ENCODE measurements at regions not wholly inside any gene's neighbourhood (a gene's known extent, or its start where the extent isn't known, plus 50 kb on each side); places are given as distances from the start of the nearest gene placed in this dataset.

DNA sequence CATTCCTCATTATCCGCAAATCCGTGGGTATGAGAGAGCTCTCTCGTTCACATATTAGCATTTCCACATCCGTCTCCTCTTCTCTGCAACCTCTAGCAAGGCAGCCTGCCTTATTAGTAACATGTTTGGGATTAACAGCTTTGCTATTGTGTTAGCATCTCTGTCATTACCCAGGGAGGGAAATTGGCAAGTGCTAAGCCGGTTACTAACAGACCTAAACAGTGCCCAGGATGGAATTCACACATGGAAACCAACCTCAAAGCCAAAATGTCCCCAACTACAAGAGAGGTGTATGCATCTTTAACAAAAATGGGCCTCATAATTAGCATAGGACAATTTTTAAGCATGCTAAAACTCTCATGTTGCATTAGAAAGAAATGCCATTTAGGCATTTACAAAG is 309.0 kb upstream of the MEIS1 start:
- Histone ChIP-seq H3K27ac (no peak overlapping the region), H3K4me1 (no peaks in the 10 kb centered on the region), H3K9me3 (no peaks in the 10 kb centered on the region), H3K36me3 (no peaks in the 10 kb centered on the region), H3K4me3 (no peak overlapping the region), H3K27me3 (no peaks in the 10 kb centered on the region)
- DNase-seq (ENCODE audit: low spot score in 2 of 2) = no peak
- TF ChIP-seq, protein P1, sequence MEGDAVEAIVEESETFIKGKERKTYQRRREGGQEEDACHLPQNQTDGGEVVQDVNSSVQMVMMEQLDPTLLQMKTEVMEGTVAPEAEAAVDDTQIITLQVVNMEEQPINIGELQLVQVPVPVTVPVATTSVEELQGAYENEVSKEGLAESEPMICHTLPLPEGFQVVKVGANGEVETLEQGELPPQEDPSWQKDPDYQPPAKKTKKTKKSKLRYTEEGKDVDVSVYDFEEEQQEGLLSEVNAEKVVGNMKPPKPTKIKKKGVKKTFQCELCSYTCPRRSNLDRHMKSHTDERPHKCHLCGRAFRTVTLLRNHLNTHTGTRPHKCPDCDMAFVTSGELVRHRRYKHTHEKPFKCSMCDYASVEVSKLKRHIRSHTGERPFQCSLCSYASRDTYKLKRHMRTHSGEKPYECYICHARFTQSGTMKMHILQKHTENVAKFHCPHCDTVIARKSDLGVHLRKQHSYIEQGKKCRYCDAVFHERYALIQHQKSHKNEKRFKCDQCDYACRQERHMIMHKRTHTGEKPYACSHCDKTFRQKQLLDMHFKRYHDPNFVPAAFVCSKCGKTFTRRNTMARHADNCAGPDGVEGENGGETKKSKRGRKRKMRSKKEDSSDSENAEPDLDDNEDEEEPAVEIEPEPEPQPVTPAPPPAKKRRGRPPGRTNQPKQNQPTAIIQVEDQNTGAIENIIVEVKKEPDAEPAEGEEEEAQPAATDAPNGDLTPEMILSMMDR (IDR thresholded peaks at IDR 0.05) = no peak
- TF ChIP-seq POLR2A (IDR thresholded peaks at IDR 0.05) = no peak
- no peak for TF ChIP-seq POLR2AphosphoS5 (IDR thresholded peaks at IDR 0.05)
- no peak for TF ChIP-seq EP300 (IDR thresholded peaks at IDR 0.05)
- WGBS = 78% methylated on average over 5 of the region's 5 CpGs

DNA sequence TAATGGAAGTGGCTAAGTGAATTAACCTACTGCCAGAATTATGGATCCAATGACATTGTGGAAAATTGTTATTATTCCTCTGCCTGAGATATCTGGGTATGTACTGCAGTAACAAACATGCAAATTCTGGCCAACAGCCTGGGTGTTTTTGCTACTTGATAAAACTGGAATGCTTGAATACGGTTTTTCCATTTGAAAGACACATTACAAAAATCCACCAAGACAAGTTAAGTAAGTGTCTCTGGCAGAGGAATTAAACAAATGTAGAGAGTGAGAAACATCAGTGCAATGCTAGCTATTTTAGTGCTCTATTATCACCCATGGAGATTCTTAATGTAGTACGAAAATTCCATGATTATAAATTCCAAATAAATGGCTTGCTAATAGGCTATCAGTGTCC is 312.4 kb upstream of the MEIS1 start:
- H3K27me3 ChIP-seq = no peaks in the 10 kb centered on the region
- DNase-seq (ENCODE audit: low spot score in 2 of 2) = no peak
- no peaks in the 10 kb centered on the region for H3K9me3 ChIP-seq
- H3K4me3 ChIP-seq = no peak overlapping the region
- H3K27ac ChIP-seq = no peak overlapping the region
- TF ChIP-seq POLR2AphosphoS5 (IDR thresholded peaks at IDR 0.05) (no peak), POLR2A (IDR thresholded peaks at IDR 0.05) (no peak), EP300 (IDR thresholded peaks at IDR 0.05) (no peak)
- TF ChIP-seq, protein P1 (IDR thresholded peaks at IDR 0.05) = no peak
- H3K4me1 ChIP-seq = no peaks in the 10 kb centered on the region
- no peaks in the 10 kb centered on the region for H3K36me3 ChIP-seq
- WGBS = 48% methylated on average over 2 of the region's 2 CpGs

DNA sequence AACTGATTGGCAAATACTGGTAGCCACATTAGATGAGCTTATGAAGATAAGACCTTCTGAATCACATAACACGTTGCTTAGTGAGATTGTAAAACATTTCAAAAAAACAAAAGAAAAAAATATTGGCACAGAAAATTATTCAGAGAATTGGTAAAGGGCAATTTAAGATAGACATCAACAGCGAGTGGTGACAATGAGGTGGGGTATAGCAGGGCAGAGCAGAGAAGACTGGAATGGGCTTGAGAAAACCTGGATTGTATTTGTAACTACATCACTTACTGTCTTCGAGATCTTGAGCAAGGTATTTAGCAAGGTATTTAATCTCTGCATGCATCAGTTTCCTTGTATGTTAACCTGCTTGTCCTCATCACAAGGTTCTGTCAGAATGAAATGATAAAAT is 313.0 kb upstream of the MEIS1 start:
- Histone ChIP-seq H3K36me3 (no peaks in the 10 kb centered on the region), H3K4me1 (no peaks in the 10 kb centered on the region), H3K4me3 (no peak overlapping the region), H3K27ac (no peak overlapping the region), H3K27me3 (no peaks in the 10 kb centered on the region), H3K9me3 (no peaks in the 10 kb centered on the region)
- TF ChIP-seq, protein P1 (IDR thresholded peaks at IDR 0.05) = no peak
- DNase-seq (ENCODE audit: low spot score in 2 of 2) = no peak
- WGBS = 43% methylated on average over 3 of the region's 3 CpGs

DNA sequence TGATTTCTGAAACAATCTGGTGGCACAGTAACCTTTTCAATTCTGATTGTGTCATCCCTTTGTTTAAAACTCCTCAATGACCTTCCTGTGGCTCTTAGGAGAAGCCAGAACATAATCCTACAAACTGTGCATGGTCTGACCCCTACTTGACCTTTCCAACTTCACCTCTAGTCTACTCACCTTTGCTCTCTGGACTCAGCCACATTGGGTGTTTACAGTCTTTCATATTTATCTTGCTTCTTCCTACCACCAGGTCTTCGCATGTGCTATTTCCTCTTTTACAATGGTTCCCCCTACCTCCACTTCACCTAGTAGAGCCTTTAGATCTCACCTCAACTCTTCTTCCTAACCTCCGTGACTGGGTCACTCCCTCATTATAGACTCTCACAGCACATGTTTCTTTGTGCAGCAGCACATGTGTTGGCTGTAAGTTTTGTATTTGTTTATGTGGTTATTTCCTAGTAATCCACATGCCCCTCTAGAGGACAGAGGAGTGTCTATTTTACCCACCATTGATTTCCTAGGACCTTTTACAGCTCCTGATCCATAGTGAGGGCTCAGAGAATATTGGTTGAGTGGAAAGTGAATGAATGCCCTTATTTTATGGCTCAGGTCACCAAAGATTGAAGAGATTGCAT is 320.8 kb upstream of the MEIS1 start:
- Histone ChIP-seq H3K4me3 (no peak overlapping the region), H3K27ac (no peak overlapping the region), H3K9me3 (no peaks in the 10 kb centered on the region), H3K36me3 (no peaks in the 10 kb centered on the region), H3K27me3 (no peaks in the 10 kb centered on the region), H3K4me1 (no peaks in the 10 kb centered on the region)
- WGBS = 91% methylated on average over 2 of the region's 2 CpGs
- no peak for DNase-seq (ENCODE audit: low spot score in 2 of 2)
- TF ChIP-seq, protein P1 (IDR thresholded peaks at IDR 0.05) = no peak
- TF ChIP-seq POLR2A (IDR thresholded peaks at IDR 0.05) (no peak), EP300 (IDR thresholded peaks at IDR 0.05) (no peak), POLR2AphosphoS5 (IDR thresholded peaks at IDR 0.05) (no peak)

DNA sequence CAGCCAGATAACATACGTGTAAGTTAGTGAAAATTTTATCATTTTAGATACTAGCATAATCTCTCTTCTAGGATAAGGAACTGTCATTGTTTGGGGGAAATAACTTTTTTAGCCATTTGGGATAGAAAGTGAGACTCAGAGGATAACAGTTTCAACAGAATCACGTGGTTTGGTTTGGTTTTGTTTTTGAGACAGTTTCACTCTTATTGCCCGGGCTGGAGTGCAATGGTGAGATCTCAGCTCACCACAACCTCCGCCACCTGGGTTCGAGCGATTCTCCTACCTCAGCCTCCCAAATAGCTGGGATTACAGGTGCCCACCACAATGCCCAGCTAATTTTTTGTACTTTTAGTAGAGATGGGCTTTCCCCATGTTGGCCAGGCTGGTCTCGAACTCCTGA is 323.2 kb upstream of the MEIS1 start:
- no peak overlapping the region for H3K27ac ChIP-seq
- 91% methylated on average over 7 of the region's 7 CpGs for WGBS
- H3K4me1 ChIP-seq = no peaks in the 10 kb centered on the region
- no peak for TF ChIP-seq EP300 (IDR thresholded peaks at IDR 0.05)
- TF ChIP-seq POLR2AphosphoS5 (IDR thresholded peaks at IDR 0.05) = no peak
- TF ChIP-seq POLR2A (IDR thresholded peaks at IDR 0.05) = no peak
- H3K9me3 ChIP-seq = no peaks in the 10 kb centered on the region
- H3K4me3 ChIP-seq = no peak overlapping the region
- no peaks in the 10 kb centered on the region for H3K36me3 ChIP-seq
- H3K27me3 ChIP-seq = no peaks in the 10 kb centered on the region
- DNase-seq (ENCODE audit: low spot score in 2 of 2) = no peak

DNA sequence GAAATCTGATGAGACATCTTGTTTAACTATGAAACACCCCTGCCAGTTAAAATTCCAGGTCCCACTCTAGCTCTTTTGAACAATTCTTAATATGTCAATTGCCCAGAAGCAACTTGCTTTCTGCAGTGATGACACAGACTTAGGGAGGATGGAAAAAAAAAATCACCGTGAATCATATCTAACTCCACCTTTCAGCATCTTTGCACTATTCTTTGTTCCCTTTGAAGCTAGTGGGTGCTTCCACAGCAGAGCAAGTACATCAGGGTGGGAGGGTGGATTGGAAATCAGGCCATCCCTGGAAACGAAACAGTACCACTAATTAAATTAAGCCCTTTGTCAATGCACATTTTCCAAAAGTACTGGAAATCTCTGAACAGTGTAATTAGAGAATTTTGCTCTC is 324.3 kb upstream of the MEIS1 start:
- no peak for TF ChIP-seq POLR2AphosphoS5 (IDR thresholded peaks at IDR 0.05)
- TF ChIP-seq POLR2A (IDR thresholded peaks at IDR 0.05) = no peak
- no peak for TF ChIP-seq EP300 (IDR thresholded peaks at IDR 0.05)
- DNase-seq (ENCODE audit: low spot score in 2 of 2) = no peak
- H3K27me3 ChIP-seq = no peaks in the 10 kb centered on the region
- no peak overlapping the region for H3K27ac ChIP-seq
- 54% methylated on average over 2 of the region's 2 CpGs for WGBS
- no peaks in the 10 kb centered on the region for H3K4me1 ChIP-seq
- no peaks in the 10 kb centered on the region for H3K36me3 ChIP-seq
- H3K9me3 ChIP-seq = no peaks in the 10 kb centered on the region
- H3K4me3 ChIP-seq = no peak overlapping the region

Measured in suprapubic skin (tissue), 4 donors.